HCT116 (cell line): ENCODE measurements at regions not wholly inside any gene's neighbourhood (a gene's known extent, or its start where the extent isn't known, plus 50 kb on each side); places are given as distances from the start of the nearest gene placed in this dataset.

Experiments
- ATAC-seq: fragments of 200-7000 bp; cut with Tn5 transposase; 2 replicates; pipeline ENCODE4 v1.9.1; 2020; ENCODE audit warnings: mild to moderate bottlenecking, moderate library complexity
- BruUV-seq: library from RNA; stranded (reverse); fragments of 400-500 nt; replicated peaks from 2 replicates; lab custom pipeline; 2021; lab: Mats Ljungman, UMichigan
- CTCF ChIA-PET: fragments of 300-600 bp; sonication (Branson Sonifier 250); formaldehyde crosslinking; loops from one replicate; lab custom pipeline; 2021; ENCODE audit warnings: antibody characterized with exemption; lab: Charles Lee
- POLR2A ChIA-PET: fragments of 300-600, 350-600 bp; sonication (Branson Sonifier 250); formaldehyde crosslinking; loops from one replicate; lab custom pipeline; 2021; ENCODE audit warnings: antibody characterized with exemption; lab: Charles Lee
- RAD21 ChIA-PET, 2 experiments: fragments of 300-600 bp; sonication (Branson Sonifier 250); formaldehyde crosslinking; loops; one replicate each; lab custom pipeline; 2023; ENCODE audit warnings: low total read pairs in 2 of 2; ENCODE audit not compliant: uncharacterized antibody in 2 of 2, unreplicated experiment in 2 of 2, low non-redundant PET in 1 of 2; lab: Charles Lee
- DNase-seq: peaks from one replicate; pipeline ENCODE4 v3.0.0-alpha.2; 2010; ENCODE audit warnings: low read depth, low spot score
- H2AFZ ChIP-seq: fragments of 200-600 bp; shearing (Covaris generic), sonication (generic); 2 replicates; pipeline ENCODE4 v1.6.1; 2017; ENCODE audit warnings: low read depth, mixed run types, mixed read lengths, antibody characterized with exemption, low read length; ENCODE audit not compliant: poor library complexity, severe bottlenecking
- H3K27ac ChIP-seq: 2 replicates; pipeline ENCODE4 v1.5.1; 2012; ENCODE audit warnings: low read depth, low read length
- H3K27me3 ChIP-seq: fragments of 200-600 bp; sonication (generic); 2 replicates; pipeline ENCODE4 v1.6.1; 2016; ENCODE audit warnings: mixed run types, low read length, mixed read lengths; ENCODE audit not compliant: insufficient read depth
- H3K36me3 ChIP-seq, 2 experiments: fragments of 200-500 bp in 1 of 2; fragments of 200-600 bp in 1 of 2; sonication (Bioruptor generic) in 1 of 2; sonication (generic) in 1 of 2; 2 replicates each; pipeline versions ENCODE4 v1.5.1 to v1.6.1; 2014 to 2016; ENCODE audit warnings: low read length in 2 of 2, inconsistent platforms in 1 of 2, mixed read lengths in 1 of 2, mixed run types in 1 of 2; ENCODE audit not compliant: insufficient read depth in 2 of 2, control insufficient read depth in 1 of 2
- H3K4me1 ChIP-seq, 2 experiments: fragments of 200-600 bp in 1 of 2; sonication (generic) in 1 of 2; 2 replicates each; pipeline versions ENCODE4 v1.5.1 to v1.6.1; 2012 to 2017; ENCODE audit warnings: low read length in 2 of 2, inconsistent platforms in 1 of 2, mild to moderate bottlenecking in 1 of 2, mixed read lengths in 1 of 2, mixed run types in 1 of 2, moderate library complexity in 1 of 2; ENCODE audit not compliant: insufficient read depth in 2 of 2, control insufficient read depth in 1 of 2
- H3K4me2 ChIP-seq: fragments of 200-600 bp; sonication (generic); 2 replicates; pipeline ENCODE4 v1.6.1; 2017; ENCODE audit warnings: mixed run types, low read length, mixed read lengths
- H3K4me3 ChIP-seq, 2 experiments: fragments of 200-600 bp in 1 of 2; sonication (generic) in 1 of 2; replicated peaks in 1 of 2; 2 replicates each; pipeline ENCODE4 v1.5.1; 2011 to 2016; ENCODE audit warnings: low read length in 2 of 2, control low read depth in 1 of 2, low read depth in 1 of 2, mild to moderate bottlenecking in 1 of 2, mixed read lengths in 1 of 2, mixed run types in 1 of 2
- H3K79me2 ChIP-seq: fragments of 200-600 bp; sonication (generic); 2 replicates; pipeline ENCODE4 v1.6.1; 2017; ENCODE audit warnings: mild to moderate bottlenecking, mixed run types, low read length, moderate library complexity, mixed read lengths; ENCODE audit not compliant: insufficient read depth
- H3K9ac ChIP-seq: fragments of 200-600 bp; sonication (generic); 2 replicates; pipeline ENCODE4 v1.6.1; 2016; ENCODE audit warnings: low read length, mixed read lengths
- H3K9me2 ChIP-seq: fragments of 200-600 bp; sonication (generic), shearing (Covaris generic); 2 replicates; pipeline ENCODE4 v1.6.1; 2017; ENCODE audit warnings: mixed run types, mild to moderate bottlenecking, moderate library complexity; ENCODE audit not compliant: insufficient read depth
- H3K9me3 ChIP-seq, 2 experiments: fragments of 200-500 bp in 1 of 2; fragments of 200-600 bp in 1 of 2; sonication (Bioruptor generic) in 1 of 2; sonication (generic) in 1 of 2; 2 replicates each; pipeline ENCODE4 v1.6.1; 2014 to 2017; ENCODE audit warnings: low read length in 2 of 2, mixed read lengths in 2 of 2, inconsistent platforms in 1 of 2, low read depth in 1 of 2, mild to moderate bottlenecking in 1 of 2, mixed run types in 1 of 2, moderate library complexity in 1 of 2; ENCODE audit not compliant: control insufficient read depth in 1 of 2, insufficient read depth in 1 of 2
- H4K20me1 ChIP-seq: fragments of 200-600 bp; sonication (generic), shearing (Covaris generic); 2 replicates; pipeline ENCODE4 v1.6.1; 2017; ENCODE audit warnings: mixed run types, mild to moderate bottlenecking, moderate library complexity; ENCODE audit not compliant: insufficient read depth
- ATF3 ChIP-seq: IDR thresholded peaks from 2 replicates; pipeline ENCODE4 v1.6.1; 2012
- CBX3 ChIP-seq: IDR thresholded peaks from 2 replicates; pipeline ENCODE4 v1.6.1; 2012; ENCODE audit warnings: low read depth
- CEBPB ChIP-seq: IDR thresholded peaks from 2 replicates; pipeline ENCODE4 v1.6.1; 2012; ENCODE audit warnings: low read depth
- CTCF ChIP-seq, 3 experiments: fragments of 200-600 bp in 1 of 3; sonication (generic) in 1 of 3; IDR thresholded peaks in 2 of 3; conservative IDR thresholded peaks in 1 of 3; 2 replicates each; pipeline ENCODE4 v1.5.1; 2012 to 2017; ENCODE audit warnings: low read depth in 2 of 3, low read length in 2 of 3, antibody characterized with exemption in 1 of 3, borderline replicate concordance in 1 of 3, control low read depth in 1 of 3, mild to moderate bottlenecking in 1 of 3, mixed read lengths in 1 of 3, mixed run types in 1 of 3, moderate library complexity in 1 of 3; ENCODE audit not compliant: insufficient read depth in 1 of 3
- ELF1 ChIP-seq: IDR thresholded peaks from 2 replicates; pipeline ENCODE4 v1.6.1; 2012; ENCODE audit warnings: low read depth, borderline replicate concordance
- EZH2 ChIP-seq: fragments of 200-600 bp; sonication (generic); IDR thresholded peaks from 2 replicates; pipeline ENCODE4 v1.6.1; 2017; ENCODE audit warnings: antibody characterized with exemption, mixed run types
- FOSL1 ChIP-seq: IDR thresholded peaks from 2 replicates; pipeline ENCODE4 v1.6.1; 2012; ENCODE audit warnings: low read depth
- JUND ChIP-seq: IDR thresholded peaks from 2 replicates; pipeline ENCODE4 v1.6.1; 2012
- POLR2A ChIP-seq: IDR thresholded peaks from 2 replicates; pipeline ENCODE4 v1.7.0; 2011; ENCODE audit warnings: borderline replicate concordance; ENCODE audit not compliant: insufficient read depth, insufficient read length; ENCODE audit errors: extremely low read depth
- POLR2AphosphoS5 ChIP-seq: IDR thresholded peaks from 2 replicates; pipeline ENCODE4 v1.6.1; 2011; ENCODE audit warnings: mild to moderate bottlenecking, low read depth, low read length, moderate library complexity
- SIN3A ChIP-seq: IDR thresholded peaks from 2 replicates; pipeline ENCODE4 v1.6.1; 2012; ENCODE audit warnings: low read depth
- SP1 ChIP-seq: IDR thresholded peaks from 2 replicates; pipeline ENCODE4 v1.6.1; 2012; ENCODE audit warnings: low read depth
- SRF ChIP-seq: IDR thresholded peaks from 2 replicates; pipeline ENCODE4 v1.6.1; 2012; ENCODE audit warnings: low read depth
- TCF7L2 ChIP-seq: IDR thresholded peaks from 2 replicates; pipeline ENCODE4 v1.7.0; 2011; ENCODE audit warnings: borderline replicate concordance, inconsistent platforms; ENCODE audit not compliant: insufficient read depth, insufficient read length; ENCODE audit errors: extremely low read depth
- YY1 ChIP-seq: IDR thresholded peaks from 2 replicates; pipeline ENCODE4 v1.6.1; 2011; ENCODE audit warnings: low read length, low read depth, moderate library complexity, mild to moderate bottlenecking; ENCODE audit not compliant: insufficient replicate concordance; ENCODE audit errors: extremely low read depth
- ZFX ChIP-seq: fragments of 450-650 bp; IDR thresholded peaks from 2 replicates; pipeline ENCODE4 v1.6.1; 2017
- ZNF274 ChIP-seq: fragments of 200-500 bp; sonication (Bioruptor generic); IDR thresholded peaks from 2 replicates; pipeline ENCODE4 v1.6.1; 2014; ENCODE audit warnings: mild to moderate bottlenecking, low read depth, low read length, inconsistent platforms
- intact Hi-C: fragments of 100-400 bp; cut with micrococcal nuclease; formaldehyde crosslinking; loops from 2 replicates; pipeline ENCODE4 v1.10.0; 2022
- TF ChIP-seq, protein P1 (sequence below): IDR thresholded peaks from 2 replicates; pipeline ENCODE4 v1.6.1; 2012; ENCODE audit warnings: low read depth

- RAD21 ChIA-PET, result no interaction called here
- intact Hi-C loops, result no loop called here
Observed at GRCh38 chr1:83632906-83633305, 366.0 kb downstream of the TTLL7 start.

GRCh38 chr1:83631851-83632250 lies 367.1 kb downstream of the TTLL7 start:
- ChIA-PET RAD21 (no interaction called here), POLR2A (no interaction called here), CTCF (no interaction called here)
- Histone ChIP-seq H3K4me2 (no peak overlapping the region), H3K4me1 (no peaks in the 10 kb centered on the region), H3K27ac (no peak overlapping the region), H3K9me2 (no peaks in the 10 kb centered on the region), H2AFZ (no peak overlapping the region), H3K27me3 (no peaks in the 10 kb centered on the region; the same call in 1 of the 2 replicates), H4K20me1 (no peaks in the 10 kb centered on the region), H3K79me2 (no peaks in the 10 kb centered on the region), H3K36me3 (no peaks in the 10 kb centered on the region), H3K4me3 (no peak overlapping the region), H3K9me3 (no peaks in the 10 kb centered on the region), H3K9ac (no peak overlapping the region)
- DNase-seq, result no peak
- ATAC-seq, result no peak
- intact Hi-C loops, result no loop called here
- BruUV-seq, result no TSS peak
- TF ChIP-seq FOSL1 (no peak), POLR2A (no peak), JUND (no peak), CBX3 (no peak), CTCF (IDR thresholded peaks at IDR 0.05 in 2 of 3, conservative IDR thresholded peaks at IDR 0.05 in 1 of 3; ENCODE audit: borderline replicate concordance in 1 of 3, insufficient read depth in 1 of 3, low read depth in 2 of 3, low read length in 2 of 3) (no peak), ELF1 (no peak), EZH2 (no peak), POLR2AphosphoS5 (no peak), ZFX (no peak), SP1 (no peak), ZNF274 (no peak), CEBPB (no peak), YY1 (no peak), SRF (no peak), ATF3 (no peak)
- TF ChIP-seq, protein P1, sequence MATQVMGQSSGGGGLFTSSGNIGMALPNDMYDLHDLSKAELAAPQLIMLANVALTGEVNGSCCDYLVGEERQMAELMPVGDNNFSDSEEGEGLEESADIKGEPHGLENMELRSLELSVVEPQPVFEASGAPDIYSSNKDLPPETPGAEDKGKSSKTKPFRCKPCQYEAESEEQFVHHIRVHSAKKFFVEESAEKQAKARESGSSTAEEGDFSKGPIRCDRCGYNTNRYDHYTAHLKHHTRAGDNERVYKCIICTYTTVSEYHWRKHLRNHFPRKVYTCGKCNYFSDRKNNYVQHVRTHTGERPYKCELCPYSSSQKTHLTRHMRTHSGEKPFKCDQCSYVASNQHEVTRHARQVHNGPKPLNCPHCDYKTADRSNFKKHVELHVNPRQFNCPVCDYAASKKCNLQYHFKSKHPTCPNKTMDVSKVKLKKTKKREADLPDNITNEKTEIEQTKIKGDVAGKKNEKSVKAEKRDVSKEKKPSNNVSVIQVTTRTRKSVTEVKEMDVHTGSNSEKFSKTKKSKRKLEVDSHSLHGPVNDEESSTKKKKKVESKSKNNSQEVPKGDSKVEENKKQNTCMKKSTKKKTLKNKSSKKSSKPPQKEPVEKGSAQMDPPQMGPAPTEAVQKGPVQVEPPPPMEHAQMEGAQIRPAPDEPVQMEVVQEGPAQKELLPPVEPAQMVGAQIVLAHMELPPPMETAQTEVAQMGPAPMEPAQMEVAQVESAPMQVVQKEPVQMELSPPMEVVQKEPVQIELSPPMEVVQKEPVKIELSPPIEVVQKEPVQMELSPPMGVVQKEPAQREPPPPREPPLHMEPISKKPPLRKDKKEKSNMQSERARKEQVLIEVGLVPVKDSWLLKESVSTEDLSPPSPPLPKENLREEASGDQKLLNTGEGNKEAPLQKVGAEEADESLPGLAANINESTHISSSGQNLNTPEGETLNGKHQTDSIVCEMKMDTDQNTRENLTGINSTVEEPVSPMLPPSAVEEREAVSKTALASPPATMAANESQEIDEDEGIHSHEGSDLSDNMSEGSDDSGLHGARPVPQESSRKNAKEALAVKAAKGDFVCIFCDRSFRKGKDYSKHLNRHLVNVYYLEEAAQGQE, result no peak

More at GRCh38 chr1:83632906-83633305, 366.0 kb downstream of the TTLL7 start:
- POLR2A ChIA-PET, result no interaction called here
- Histone ChIP-seq H3K4me2 (no peak overlapping the region), H3K4me1 (no peaks in the 10 kb centered on the region), H3K4me3 (no peak overlapping the region), H2AFZ (no peak overlapping the region), H3K9me2 (no peaks in the 10 kb centered on the region), H4K20me1 (no peaks in the 10 kb centered on the region), H3K27ac (no peak overlapping the region), H3K27me3 (no peaks in the 10 kb centered on the region; the same call in 1 of the 2 replicates), H3K36me3 (no peaks in the 10 kb centered on the region), H3K79me2 (no peaks in the 10 kb centered on the region), H3K9me3 (no peaks in the 10 kb centered on the region), H3K9ac (no peak overlapping the region)
- no TSS peak for BruUV-seq
- ATAC-seq (no peak), DNase-seq (no peak)
- TF ChIP-seq SRF (no peak), SP1 (no peak), ZNF274 (no peak), SIN3A (no peak), TCF7L2 (no peak), ZFX (no peak), FOSL1 (no peak)
- CTCF ChIA-PET, result no interaction called here
